HG02885 (cell line): ENCODE measurements at regions not wholly inside any gene's neighbourhood (a gene's known extent, or its start where the extent isn't known, plus 50 kb on each side); places are given as distances from the start of the nearest gene placed in this dataset.

Experiments
- ATAC-seq: cut with Tn5 transposase; IDR thresholded peaks from one replicate; pipeline ENCODE4 v1.9.1; 2021; ENCODE audit warnings: mild to moderate bottlenecking; ENCODE audit not compliant: unreplicated experiment, poor library complexity

DNA sequence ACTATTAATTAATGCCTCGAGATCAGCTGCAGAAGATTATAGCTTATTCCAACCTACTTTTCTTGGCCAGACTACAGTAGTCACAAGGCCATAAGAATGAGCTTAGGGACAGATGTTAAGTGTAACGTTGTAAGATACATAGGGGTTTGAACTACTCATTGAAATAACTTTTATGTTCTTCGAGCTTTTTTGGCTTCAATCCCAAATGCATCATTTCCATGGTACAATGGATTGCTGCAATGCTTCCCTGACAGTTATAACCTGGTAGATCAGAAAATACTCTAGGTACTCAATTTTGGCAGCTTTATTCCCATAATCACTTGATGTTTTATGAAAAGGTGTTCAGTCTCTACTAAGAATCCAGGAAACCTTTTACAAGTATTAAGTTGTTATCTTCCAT lies 2216.7 kb upstream of the PCDH20 start:
- no peak for ATAC-seq

DNA sequence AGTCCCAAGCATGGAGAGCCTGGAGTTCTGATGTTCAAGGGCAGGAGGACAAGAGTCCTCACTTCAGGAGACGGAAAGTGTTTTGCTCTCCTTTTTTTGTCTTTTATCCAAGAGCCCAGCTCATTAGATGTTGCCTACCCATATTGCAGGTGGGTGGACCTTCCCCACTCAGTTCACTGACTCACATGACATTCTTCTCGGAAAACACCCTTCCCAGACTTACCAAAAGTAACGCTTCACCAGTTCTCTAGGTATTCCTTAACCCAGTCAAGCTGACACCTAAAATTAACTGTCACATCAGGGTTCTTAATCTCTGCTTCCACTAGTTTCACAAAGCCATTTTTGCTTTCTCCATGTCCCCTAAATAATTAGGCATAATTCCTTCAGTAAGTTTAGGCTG lies 2215.4 kb upstream of the PCDH20 start:
- no peak for ATAC-seq

DNA sequence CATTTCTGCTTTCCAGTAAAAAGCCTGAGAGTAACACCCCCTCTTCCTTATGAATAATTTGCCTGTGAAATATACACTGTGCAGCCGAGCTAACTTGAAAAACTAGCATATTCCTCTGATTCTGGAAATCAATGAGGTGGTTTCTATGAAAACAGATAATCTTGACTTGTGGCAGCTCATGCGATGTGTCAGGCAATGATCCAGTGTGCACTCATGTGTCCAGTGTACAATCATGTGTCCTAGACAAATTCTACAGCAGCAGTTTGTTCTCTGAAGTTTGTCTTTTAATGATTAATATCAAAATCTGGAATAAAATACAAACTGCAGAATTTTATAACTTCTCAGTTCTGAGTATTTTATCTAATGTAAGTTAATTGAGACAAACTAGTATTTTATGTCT lies 2213.9 kb upstream of the PCDH20 start:
- no peak for ATAC-seq

DNA sequence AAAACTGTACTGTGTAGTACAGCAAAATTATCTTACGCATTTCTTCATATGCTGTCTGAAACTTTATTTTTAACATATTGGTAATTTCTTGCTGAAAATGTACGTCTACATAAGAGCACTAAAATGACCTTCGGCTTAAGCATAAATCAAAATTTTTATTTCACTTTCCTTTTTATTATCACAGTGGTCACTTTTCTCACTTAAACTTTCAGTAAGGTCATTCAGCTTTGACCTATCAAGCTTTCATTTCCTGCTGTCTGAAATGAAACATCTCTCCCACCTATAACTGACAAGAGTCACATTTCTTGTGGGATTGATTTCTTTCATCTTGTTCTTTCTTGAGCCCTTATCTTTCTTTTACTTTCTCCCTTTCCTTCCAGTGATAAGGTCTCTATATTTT lies 2212.7 kb upstream of the PCDH20 start:
- ATAC-seq = no peak

DNA sequence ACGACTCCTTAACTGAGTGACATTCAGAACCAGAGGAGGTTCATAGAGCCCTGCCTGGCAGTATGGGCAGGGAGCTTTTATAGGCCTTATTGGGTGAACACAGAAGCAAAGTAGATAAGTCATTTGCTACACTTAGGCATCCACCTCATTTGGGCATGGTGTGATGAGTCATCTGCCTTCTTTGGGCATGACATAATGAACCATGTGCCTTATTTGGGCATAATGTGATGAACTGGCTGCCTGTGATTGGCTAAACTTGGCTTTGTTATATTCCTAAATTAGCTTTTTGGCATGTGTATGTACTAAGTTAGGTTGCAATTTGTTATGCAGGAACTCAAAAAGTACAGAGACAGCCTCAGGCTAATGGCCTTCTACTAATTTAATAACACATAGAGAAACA lies 2210.2 kb upstream of the PCDH20 start:
- ATAC-seq = no peak

DNA sequence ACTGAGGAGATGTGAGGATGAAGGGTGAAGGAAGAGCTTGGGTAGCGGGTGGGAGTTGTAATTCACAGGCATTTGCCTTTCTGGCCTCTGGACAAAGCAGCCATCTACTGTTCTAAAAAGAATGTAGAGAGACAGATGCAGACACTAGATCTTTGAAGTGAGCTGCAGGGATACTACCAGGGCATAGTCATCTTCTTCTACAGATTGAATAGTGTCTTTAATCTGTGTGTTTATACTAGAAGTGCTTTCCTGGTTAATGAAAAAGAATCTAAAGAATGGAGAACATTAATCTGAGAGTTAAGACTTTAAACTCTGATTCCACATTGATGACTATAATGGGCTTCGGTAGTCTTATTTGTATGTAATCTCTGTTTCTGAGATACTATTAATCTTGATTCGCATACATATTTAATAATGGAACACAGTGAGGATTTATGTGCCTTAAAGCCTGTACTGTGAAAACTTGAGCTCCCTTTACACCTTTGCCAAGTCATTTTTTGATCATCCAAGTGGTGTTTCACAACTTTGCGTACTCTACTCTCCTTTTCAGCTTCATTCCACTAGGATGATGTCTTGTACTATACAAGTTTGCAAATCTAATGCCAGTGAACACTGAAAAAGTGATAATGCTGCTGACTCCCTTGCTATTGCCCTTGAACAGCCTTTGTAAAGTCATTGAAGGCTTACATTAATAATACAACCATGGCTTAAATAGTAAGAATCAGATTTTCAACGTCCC lies 2199.4 kb upstream of the PCDH20 start:
- ATAC-seq = no peak

DNA sequence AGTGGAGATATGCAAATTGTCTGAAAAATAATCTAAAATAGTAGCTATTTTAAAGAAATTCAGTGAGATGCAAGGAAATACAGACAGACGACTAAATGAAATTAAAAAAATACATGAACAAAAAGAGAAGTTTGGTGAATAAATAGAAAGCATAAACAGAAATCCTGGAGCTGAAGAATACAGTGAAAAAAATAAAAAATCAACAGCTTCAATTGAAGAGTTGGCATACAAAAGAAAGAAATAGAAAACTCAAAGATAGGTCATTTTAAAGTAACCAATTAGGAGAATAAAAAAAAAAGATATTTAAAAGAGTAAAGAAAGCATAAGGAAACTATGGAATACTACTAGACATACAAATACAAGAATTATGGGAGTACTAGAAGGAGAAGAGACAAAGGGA lies 2191.5 kb upstream of the PCDH20 start:
- no peak for ATAC-seq

DNA sequence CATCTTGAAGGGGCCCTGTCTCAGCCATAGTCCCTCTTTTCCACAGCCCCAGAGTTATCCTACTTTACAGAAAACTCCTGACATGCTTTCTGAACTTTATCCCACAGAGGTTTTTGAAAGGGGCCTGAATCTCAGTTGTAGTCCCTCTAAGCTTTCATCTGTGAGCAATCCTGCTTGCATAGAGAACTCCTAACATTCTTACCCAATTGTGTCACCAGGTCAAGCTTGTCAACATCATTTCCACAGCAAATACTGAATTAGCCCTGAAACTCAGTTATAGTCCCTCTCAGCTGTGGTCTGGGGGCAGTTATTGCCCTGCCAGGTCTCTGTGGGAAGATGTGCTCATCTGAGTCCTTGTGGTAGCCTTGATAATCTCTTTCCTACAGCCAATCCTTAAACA lies 2190.3 kb upstream of the PCDH20 start:
- no peak for ATAC-seq

DNA sequence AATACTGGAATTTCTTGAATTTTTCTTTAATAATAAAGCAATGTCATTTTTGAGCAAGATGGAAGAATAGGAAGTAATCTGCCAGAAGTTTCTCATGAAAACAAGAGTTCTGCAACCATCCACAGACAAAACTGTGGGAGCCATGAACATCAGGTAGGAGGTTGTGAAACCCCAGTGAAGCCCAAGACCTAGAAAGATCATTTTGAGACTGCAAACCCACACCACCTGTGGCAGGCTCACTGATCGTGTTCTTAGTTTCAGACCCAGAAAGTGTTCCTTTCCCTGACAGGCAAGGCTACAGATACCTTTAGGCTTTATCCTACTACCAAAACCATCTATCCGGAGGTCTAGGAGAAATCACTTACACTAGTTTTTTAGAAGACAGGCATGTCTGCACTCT lies 2189.8 kb upstream of the PCDH20 start:
- no peak for ATAC-seq

DNA sequence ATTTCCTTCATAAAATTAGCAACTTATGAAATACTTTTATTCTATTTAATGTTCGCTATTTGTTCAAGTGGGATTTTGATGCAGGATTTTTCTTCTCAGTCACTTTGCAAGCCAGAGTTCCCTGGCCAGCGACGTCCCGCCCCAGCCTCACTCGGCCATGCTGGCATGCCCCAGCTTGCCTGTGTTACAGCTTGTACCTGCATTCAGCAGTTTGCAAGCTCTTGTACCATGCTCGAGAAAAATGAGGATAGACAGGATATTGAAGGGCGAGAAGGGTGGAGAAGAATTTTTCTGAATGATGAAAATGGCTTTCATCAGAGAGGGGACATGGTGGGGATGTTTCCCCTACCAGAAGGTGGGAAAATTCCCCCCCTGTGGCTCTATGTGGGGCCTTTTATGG lies 2180.2 kb upstream of the PCDH20 start:
- no peak for ATAC-seq

DNA sequence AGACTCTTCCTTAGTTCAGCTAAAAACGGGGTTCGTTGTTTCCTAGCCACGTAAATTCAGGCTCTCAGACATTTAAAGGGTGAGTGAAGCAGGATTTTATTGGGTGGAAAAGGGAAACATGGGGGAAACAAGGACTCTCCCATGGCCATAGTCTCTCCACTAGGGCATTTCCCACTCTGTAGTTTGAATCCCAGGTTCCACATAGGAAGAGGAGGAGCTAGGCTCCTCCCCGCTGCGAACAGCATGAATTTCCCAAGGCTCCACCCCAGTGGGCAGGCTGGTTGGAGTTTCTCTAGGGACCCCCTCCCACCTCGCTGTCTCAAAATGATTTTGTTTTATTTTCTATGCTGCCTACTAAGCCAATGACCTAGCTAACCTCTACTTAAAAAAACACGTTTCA lies 2170.8 kb upstream of the PCDH20 start:
- no peak for ATAC-seq

DNA sequence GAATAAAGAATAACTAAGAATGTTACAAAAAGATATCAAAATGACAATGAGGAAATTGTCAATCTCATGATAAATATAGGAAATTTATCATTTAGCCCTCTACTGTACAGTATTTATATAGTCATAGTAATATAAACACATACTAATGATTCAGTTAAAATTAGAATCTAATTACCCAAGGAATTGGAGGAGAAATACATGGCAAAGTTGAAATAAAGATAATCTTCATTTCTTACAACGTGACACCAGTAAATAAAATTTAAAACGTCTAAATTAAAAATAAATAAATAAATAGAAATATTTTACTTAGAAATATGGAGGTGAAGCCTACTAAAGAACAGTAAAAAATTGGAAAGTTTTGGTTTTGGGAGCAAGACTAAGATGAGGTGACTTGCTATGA lies 2163.1 kb upstream of the PCDH20 start:
- no peak for ATAC-seq

DNA sequence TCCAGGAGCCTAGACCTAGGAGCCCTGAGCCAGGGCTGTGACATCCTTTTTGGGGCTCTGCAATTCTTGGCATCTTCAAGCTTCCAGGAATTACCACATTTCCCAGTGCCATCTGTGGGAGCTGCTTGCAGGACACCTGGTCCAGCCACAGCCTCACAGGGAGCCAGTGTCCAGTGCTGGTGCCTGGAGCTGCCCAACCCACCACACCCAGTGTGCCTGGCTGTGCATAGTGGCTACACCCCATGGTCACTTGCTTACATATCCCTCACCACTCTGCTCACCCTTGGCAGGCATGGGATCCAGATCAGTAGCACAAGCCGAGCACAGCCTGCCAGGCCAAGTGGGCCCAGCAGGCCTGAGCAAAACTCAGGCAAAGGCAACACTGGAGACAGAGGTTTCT lies 2151.4 kb upstream of the PCDH20 start:
- no peak for ATAC-seq

DNA sequence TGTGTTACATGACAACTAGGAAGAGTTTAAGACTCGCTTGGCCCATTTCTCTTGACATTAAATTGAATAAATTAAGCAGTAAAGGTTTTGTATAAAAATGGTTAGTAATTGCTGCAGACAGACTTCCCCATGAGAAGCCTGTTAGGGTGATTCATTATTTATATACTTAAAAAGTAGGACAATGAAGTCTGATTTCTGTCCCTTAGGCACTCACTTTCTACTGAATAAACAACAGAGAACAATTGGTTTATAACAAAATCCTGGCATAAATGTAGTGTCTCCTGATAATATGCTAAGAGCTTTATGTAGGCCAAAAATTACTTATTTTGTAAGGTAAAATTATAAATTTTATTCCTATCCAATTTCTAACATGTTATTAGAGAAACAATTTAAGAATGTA lies 2138.5 kb upstream of the PCDH20 start:
- ATAC-seq = no peak

DNA sequence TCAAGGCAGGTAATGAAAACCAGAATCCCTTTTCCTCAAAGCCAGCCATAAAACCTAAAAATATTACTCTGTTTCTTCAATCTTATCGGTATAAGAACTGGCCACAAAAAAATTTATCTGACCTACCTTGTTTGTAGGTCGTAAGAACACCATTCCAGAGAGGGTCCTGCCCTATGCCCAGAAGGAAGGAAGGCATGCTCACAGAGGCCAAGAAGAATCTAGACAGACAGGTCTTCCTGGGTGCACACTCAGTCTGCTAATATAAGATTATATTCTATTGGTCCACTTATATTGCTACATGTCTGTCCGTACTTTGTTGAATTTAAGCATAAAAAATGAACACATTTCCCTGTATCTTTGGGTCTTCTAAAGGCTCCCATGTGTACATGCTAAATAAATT lies 2136.1 kb upstream of the PCDH20 start:
- no peak for ATAC-seq

DNA sequence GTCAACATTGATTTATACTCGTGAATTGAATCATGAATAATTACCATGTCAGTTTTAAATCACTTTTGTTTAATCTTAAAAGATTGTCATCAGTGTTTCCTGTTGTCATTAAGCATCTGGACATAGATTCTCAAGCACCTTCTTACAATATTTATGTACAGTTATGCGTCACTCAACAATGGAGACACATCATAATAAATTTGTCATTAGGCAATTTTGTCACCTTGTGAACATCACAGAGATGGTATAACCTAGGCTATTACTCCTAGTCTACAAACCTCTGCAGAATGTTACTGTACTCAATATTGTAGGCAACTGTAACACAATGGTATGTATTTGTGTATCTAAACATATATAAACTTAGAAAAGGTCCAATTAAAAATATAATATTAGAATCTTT lies 2130.9 kb upstream of the PCDH20 start:
- no peak for ATAC-seq

DNA sequence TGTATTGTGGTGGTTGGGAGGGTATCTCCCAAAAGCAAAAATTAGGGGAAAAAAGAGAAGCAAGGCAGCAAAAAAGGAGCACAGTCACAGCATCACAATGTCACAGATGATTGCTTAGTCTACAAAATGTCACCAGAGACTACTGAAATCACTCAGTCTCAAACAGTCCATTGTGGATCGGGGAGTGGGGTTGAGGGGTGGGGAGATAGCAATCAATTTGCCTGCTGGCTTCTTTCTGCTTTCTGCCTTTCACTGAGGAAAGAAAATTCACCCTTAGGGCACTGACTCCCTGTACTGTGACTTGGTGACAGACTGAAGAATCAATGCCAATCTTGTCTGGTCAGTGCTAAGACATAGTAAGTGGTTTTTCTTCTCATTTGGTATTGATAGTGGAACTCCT lies 2127.1 kb upstream of the PCDH20 start:
- ATAC-seq = no peak

DNA sequence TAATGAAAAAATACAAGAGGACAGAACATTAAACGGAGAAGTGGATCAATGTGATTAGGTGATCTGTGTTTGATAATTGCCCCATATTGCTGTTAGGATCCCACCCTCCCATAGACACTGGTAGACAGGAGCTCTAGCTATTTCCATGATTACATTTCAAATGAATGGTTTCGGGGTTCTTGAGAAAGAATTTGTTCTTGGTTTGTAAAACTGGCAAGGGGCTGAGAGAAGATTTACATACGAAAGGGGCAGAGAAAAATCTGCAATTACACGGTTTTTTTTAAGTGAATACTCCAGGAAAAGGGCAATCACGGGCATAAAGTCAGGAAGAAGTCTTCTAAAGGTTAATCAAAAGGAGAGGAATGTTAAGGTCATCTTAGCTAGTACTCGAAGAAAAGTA lies 2125.7 kb upstream of the PCDH20 start:
- ATAC-seq = no peak

DNA sequence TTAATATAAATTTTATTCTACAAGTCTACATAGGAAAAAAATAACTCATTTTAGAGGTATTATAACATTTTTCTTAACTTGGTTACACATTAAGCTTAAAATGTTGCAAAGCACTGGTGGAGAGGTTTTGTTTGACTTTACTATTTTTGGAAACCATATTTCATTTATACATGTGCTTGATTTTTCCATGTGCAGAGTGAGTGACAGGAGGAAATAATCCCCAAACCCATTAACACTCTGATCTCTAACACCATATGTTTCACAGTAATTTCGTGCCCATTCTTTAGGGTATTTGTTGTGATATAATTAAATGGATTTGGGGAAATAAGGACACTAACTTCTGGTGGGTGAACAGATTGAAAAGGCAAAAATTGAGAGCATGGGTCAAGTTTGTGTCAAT lies 2124.4 kb upstream of the PCDH20 start:
- no peak for ATAC-seq

DNA sequence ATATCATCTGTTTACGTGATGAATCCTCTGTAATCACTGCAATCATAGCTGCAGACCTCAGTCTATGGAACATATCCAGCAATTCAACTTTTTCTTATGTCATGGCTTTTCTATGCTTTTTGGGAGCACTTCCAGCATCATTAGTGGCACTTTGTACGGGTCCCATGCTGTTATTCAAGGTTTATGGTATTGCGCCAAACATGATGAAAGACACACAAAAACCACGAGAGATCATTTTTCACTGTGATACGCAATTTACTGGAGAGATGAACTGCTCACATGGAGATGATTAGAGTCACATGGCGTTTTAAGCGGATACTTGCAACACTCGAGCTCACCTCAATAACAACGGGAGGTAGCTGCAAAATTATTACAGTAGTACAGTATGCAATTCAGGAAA lies 2101.7 kb upstream of the PCDH20 start:
- no peak for ATAC-seq

DNA sequence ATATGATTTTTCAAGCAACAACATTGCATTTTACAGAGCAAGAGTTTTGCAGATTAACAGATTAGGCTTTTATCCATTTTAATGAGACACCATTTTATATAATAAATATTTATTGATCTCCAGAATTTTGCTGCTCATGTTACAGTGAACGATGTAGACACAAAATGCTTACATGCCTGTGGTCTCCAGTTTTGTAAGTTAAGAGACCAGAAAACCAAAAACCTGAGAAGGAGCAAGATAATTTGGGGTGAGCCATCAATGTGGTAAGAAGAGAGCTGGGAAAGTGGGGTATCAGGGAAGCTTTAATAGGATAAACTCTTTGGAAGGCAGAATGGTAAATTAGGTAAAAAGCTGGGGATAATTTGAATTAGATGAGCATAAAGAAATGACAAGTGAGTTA lies 2100.5 kb upstream of the PCDH20 start:
- no peak for ATAC-seq

DNA sequence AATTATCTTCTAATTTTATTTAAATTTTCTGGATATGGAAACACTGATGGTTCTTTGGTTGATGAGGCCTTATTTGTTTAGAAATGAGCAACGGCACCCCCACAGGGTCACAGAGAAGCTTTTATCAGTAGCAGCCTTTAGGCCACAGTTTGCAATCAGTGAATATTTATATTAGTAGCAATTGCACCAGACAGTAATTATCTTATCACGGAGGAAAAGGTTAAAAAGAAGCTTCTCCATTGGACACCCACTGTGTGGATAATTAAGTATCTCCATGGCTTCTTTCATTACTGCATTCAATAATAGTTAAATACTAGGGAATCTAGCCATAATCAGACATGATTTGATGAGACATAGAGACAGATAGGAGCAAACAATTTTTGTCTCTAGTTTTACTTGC lies 2099.2 kb upstream of the PCDH20 start:
- ATAC-seq = no peak

DNA sequence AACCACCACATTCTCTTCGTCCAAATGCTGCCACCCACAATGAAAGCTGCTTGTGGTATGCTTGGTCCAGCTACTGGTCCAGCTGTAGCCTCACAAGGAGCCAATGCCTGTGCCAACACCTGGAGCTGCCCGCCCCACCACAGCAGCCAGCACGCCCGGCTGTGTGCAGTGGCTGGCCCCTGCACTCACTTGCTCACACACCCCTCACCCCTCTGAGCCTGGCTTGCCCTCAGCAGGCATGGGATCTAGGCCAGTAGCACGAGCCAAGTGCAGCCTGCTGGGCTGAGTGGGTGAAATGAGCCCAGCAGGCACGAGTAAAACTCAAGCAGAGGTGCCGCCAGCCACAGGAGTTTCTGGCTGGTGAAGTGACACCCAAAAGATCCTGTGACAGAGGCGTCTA lies 2096.4 kb upstream of the PCDH20 start:
- no peak for ATAC-seq
